H1 (cell line): ENCODE measurements at regions not wholly inside any gene's neighbourhood (a gene's known extent, or its start where the extent isn't known, plus 50 kb on each side); places are given as distances from the start of the nearest gene placed in this dataset.

Experiments
- CTCF ChIA-PET: fragments of 300-600 bp; sonication (Branson Sonifier 250); formaldehyde crosslinking; loops from one replicate; lab custom pipeline; 2021; ENCODE audit not compliant: partially characterized antibody; lab: Charles Lee
- POLR2A ChIA-PET: fragments of 300-600 bp; sonication (Branson Sonifier 250); formaldehyde crosslinking; loops from one replicate; lab custom pipeline; 2021; ENCODE audit warnings: inconsistent platforms; ENCODE audit not compliant: partially characterized antibody; lab: Charles Lee
- DNase-seq, 2 experiments: peaks; one replicate each; pipeline versions ENCODE4 v3.0.0 to v3.0.0-alpha.2; 2010 to 2022; ENCODE audit warnings: low spot score in 2 of 2, low read depth in 1 of 2, mixed read lengths in 1 of 2
- FAIRE-seq: peaks from 2 replicates; lab custom pipeline; 2011; peaks lifted over from hg19 to GRCh38; lab: Jason Lieb, UNC
- H2AFZ ChIP-seq: 2 replicates; pipeline ENCODE4 v1.8.1; 2012; ENCODE audit warnings: low read length, inconsistent platforms
- H2AK5ac ChIP-seq: 2 replicates; pipeline ENCODE4 v1.6.1; 2013; ENCODE audit warnings: low read depth, low read length
- H2BK120ac ChIP-seq: replicated peaks from 2 replicates; pipeline ENCODE3; 2013; ENCODE audit warnings: low read depth, low read length, inconsistent platforms
- H2BK12ac ChIP-seq: 2 replicates; pipeline ENCODE4 v1.6.1; 2013; ENCODE audit warnings: low read depth, low read length
- H2BK15ac ChIP-seq: 2 replicates; pipeline ENCODE4 v1.6.1; 2013; ENCODE audit warnings: low read length
- H2BK20ac ChIP-seq: 2 replicates; pipeline ENCODE4 v1.6.1; 2013; ENCODE audit warnings: low read length
- H2BK5ac ChIP-seq: 2 replicates; pipeline ENCODE4 v1.6.1; 2013; ENCODE audit warnings: low read depth, low read length
- H3K14ac ChIP-seq: 2 replicates; pipeline ENCODE4 v1.6.1; 2013; ENCODE audit warnings: inconsistent platforms; ENCODE audit not compliant: insufficient read length
- H3K18ac ChIP-seq: 2 replicates; pipeline ENCODE4 v1.6.1; 2013; ENCODE audit warnings: low read length; ENCODE audit errors: extremely low read depth
- H3K23ac ChIP-seq: 2 replicates; pipeline ENCODE4 v1.6.1; 2013; ENCODE audit warnings: inconsistent platforms; ENCODE audit not compliant: insufficient read length
- H3K23me2 ChIP-seq: 2 replicates; pipeline ENCODE4 v1.6.1; 2013; ENCODE audit warnings: low read depth, low read length
- H3K27ac ChIP-seq: 2 replicates; pipeline ENCODE4 v1.6.1; 2011; ENCODE audit warnings: low read depth, low read length, inconsistent platforms
- H3K27me3 ChIP-seq, 4 experiments: replicated peaks in 1 of 4; 1 replicate in 1 of 4; 2 replicates in 3 of 4; pipeline versions ENCODE4 v1.6.1 to v1.8.1; 2011 to 2013; ENCODE audit warnings: low read length in 3 of 4, mild to moderate bottlenecking in 3 of 4, inconsistent platforms in 2 of 4, mixed read lengths in 2 of 4, moderate library complexity in 1 of 4; ENCODE audit not compliant: control insufficient read depth in 3 of 4, insufficient read depth in 3 of 4; ENCODE audit errors: extremely low read depth in 1 of 4
- H3K36me3 ChIP-seq, 4 experiments: 2 replicates each; pipeline versions ENCODE4 v1.6.1 to v1.8.1; 2011 to 2013; ENCODE audit warnings: mild to moderate bottlenecking in 4 of 4, low read length in 3 of 4, moderate library complexity in 2 of 4, control low read depth in 1 of 4, inconsistent platforms in 1 of 4; ENCODE audit not compliant: insufficient read depth in 4 of 4, control insufficient read depth in 2 of 4
- H3K4ac ChIP-seq: replicated peaks from 2 replicates; pipeline ENCODE3; 2013; ENCODE audit warnings: low read length, low read depth, mixed read lengths, inconsistent platforms; ENCODE audit not compliant: insufficient read length
- H3K4me1 ChIP-seq, 4 experiments: replicated peaks in 1 of 4; 1 replicate in 1 of 4; 2 replicates in 3 of 4; pipeline versions ENCODE4 v1.6.1 to v1.8.1; 2011 to 2013; ENCODE audit warnings: low read length in 3 of 4, inconsistent platforms in 2 of 4, mixed read lengths in 1 of 4; ENCODE audit not compliant: insufficient read depth in 4 of 4, control insufficient read depth in 3 of 4
- H3K4me2 ChIP-seq, 2 experiments: 2 replicates each; pipeline versions ENCODE4 v1.6.1 to v1.8.1; 2011 to 2013; ENCODE audit warnings: low read depth in 2 of 2, low read length in 2 of 2, control low read depth in 1 of 2, inconsistent platforms in 1 of 2, mild to moderate bottlenecking in 1 of 2; ENCODE audit not compliant: insufficient read depth in 1 of 2
- H3K4me3 ChIP-seq, 4 experiments: fragments of 200-600, 300-600 bp in 1 of 4; sonication (generic), shearing (Covaris generic), sonication (Bioruptor Twin) in 1 of 4; 2 replicates each; pipeline versions ENCODE4 v1.5.1 to v1.8.1; 2011 to 2016; ENCODE audit warnings: low read length in 4 of 4, low read depth in 3 of 4, control low read depth in 2 of 4, inconsistent platforms in 2 of 4, mild to moderate bottlenecking in 2 of 4, mixed read lengths in 1 of 4, moderate library complexity in 1 of 4; ENCODE audit not compliant: insufficient read depth in 2 of 4; ENCODE audit errors: extremely low read depth in 1 of 4
- H3K56ac ChIP-seq: replicated peaks from 2 replicates; pipeline ENCODE3; 2013; ENCODE audit warnings: low read depth, mild to moderate bottlenecking, mixed read lengths, low read length, inconsistent platforms; ENCODE audit not compliant: insufficient read length
- H3K79me1 ChIP-seq: 2 replicates; pipeline ENCODE4 v1.6.1; 2013; ENCODE audit warnings: low read depth, low read length, control low read depth
- H3K79me2 ChIP-seq, 2 experiments: 2 replicates each; pipeline versions ENCODE4 v1.6.1 to v1.8.1; 2012 to 2013; ENCODE audit warnings: low read length in 2 of 2, mild to moderate bottlenecking in 2 of 2, inconsistent platforms in 1 of 2; ENCODE audit not compliant: insufficient read depth in 2 of 2, control insufficient read depth in 1 of 2
- H3K9ac ChIP-seq, 4 experiments: replicated peaks in 1 of 4; 1 replicate in 1 of 4; 2 replicates in 3 of 4; pipeline versions ENCODE4 v1.6.1 to v1.8.1; 2011 to 2013; ENCODE audit warnings: low read depth in 3 of 4, low read length in 3 of 4, control low read depth in 2 of 4, mild to moderate bottlenecking in 2 of 4, moderate library complexity in 2 of 4, inconsistent platforms in 1 of 4; ENCODE audit errors: extremely low read depth in 1 of 4
- H3K9me3 ChIP-seq, 2 experiments: 2 replicates each; pipeline versions ENCODE4 v1.6.1 to v1.8.1; 2012 to 2013; ENCODE audit warnings: mild to moderate bottlenecking in 2 of 2, moderate library complexity in 2 of 2, control low read depth in 1 of 2, inconsistent platforms in 1 of 2, low read depth in 1 of 2, low read length in 1 of 2, mixed read lengths in 1 of 2; ENCODE audit not compliant: insufficient read depth in 2 of 2
- H4K20me1 ChIP-seq, 2 experiments: replicated peaks in 1 of 2; 2 replicates each; pipeline versions ENCODE3 to v1.8.1; 2011 to 2013; ENCODE audit warnings: inconsistent platforms in 2 of 2, low read length in 2 of 2, mild to moderate bottlenecking in 1 of 2; ENCODE audit not compliant: insufficient read depth in 2 of 2, control insufficient read depth in 1 of 2
- H4K5ac ChIP-seq: 2 replicates; pipeline ENCODE4 v1.6.1; 2013; ENCODE audit warnings: low read length, low read depth, mixed read lengths, inconsistent platforms; ENCODE audit not compliant: insufficient read length
- H4K8ac ChIP-seq: 2 replicates; pipeline ENCODE4 v1.8.0; 2013; ENCODE audit warnings: mild to moderate bottlenecking, moderate library complexity, low read length, inconsistent platforms; ENCODE audit not compliant: insufficient read depth; ENCODE audit errors: extremely low read depth
- H4K91ac ChIP-seq: replicated peaks from 2 replicates; pipeline ENCODE3; 2013; ENCODE audit warnings: low read length, mixed read lengths, inconsistent platforms; ENCODE audit not compliant: insufficient read length
- EP300 ChIP-seq, 2 experiments: IDR thresholded peaks; 1 replicate in 1 of 2; 2 replicates in 1 of 2; pipeline ENCODE4 v1.6.1; 2011 to 2012; ENCODE audit warnings: low read depth in 2 of 2, low read length in 2 of 2, mild to moderate bottlenecking in 2 of 2, borderline replicate concordance in 1 of 2, inconsistent platforms in 1 of 2, moderate library complexity in 1 of 2
- FOSL1 ChIP-seq: IDR thresholded peaks from 2 replicates; pipeline ENCODE4 v1.6.1; 2011; ENCODE audit warnings: mild to moderate bottlenecking, low read depth, low read length, moderate library complexity; ENCODE audit not compliant: insufficient read depth
- RAD21 ChIP-seq, 2 experiments: IDR thresholded peaks in 1 of 2; conservative IDR thresholded peaks in 1 of 2; 2 replicates each; pipeline ENCODE4 v1.6.1; 2011; ENCODE audit warnings: low read depth in 2 of 2, low read length in 2 of 2, improper control_type of control experiment in 1 of 2, inconsistent platforms in 1 of 2, mild to moderate bottlenecking in 1 of 2, moderate library complexity in 1 of 2
- WGBS, 2 experiments: shearing (Covaris generic) in 1 of 2; methylation state at CpG; one replicate each; pipeline versions ENCODE4 v1.1.6 to v1.1.7; 2013 to 2015; ENCODE audit warnings: low lambda C conversion rate in 2 of 2, mixed read lengths in 2 of 2, inconsistent platforms in 1 of 2, low coverage in 1 of 2, missing lambda C conversion rate in 1 of 2; ENCODE audit not compliant: insufficient replicate concordance in 2 of 2, insufficient coverage in 1 of 2, insufficient read length in 1 of 2; ENCODE audit errors: extremely low coverage in 1 of 2, missing lambda C conversion rate in 1 of 2; 5-methylcytosine and 5-hydroxymethylcytosine counted together
- TF ChIP-seq, protein P1 (sequence below), 3 experiments: IDR thresholded peaks; 1 replicate in 2 of 3; 2 replicates in 1 of 3; pipeline versions ENCODE4 v1.5.1 to v1.6.1; 2011; ENCODE audit warnings: low read length in 3 of 3, mild to moderate bottlenecking in 3 of 3, inconsistent platforms in 2 of 3, low read depth in 1 of 3, moderate library complexity in 1 of 3; ENCODE audit not compliant: insufficient read depth in 1 of 3; ENCODE audit errors: control extremely low read depth in 1 of 3
- TF ChIP-seq, protein P2 (sequence below): IDR thresholded peaks from 2 replicates; pipeline ENCODE4 v1.6.1; 2012; ENCODE audit warnings: inconsistent platforms

DNA sequence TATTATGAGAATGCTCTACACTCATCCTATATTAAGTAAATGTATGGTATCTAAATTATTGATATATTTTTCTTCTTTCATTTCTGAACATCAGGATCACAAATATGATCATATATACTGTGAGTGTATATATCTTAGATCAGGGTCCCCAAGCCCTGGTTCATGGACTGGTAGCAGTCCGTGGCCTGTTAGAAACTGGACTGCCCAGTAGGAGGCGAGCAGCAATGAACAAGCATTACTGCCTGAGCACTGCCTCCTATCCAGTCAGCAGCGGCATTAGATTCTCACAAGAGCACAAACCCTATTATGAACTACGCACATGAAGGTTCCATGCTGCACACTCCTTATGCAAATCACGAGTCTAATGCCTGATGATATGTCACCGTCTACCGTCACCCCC, 1247.1 kb upstream of the NXPH2 start:
- no peak overlapping the region for H2AFZ ChIP-seq
- no peaks in the 10 kb centered on the region for H3K36me3 ChIP-seq
- H3K56ac ChIP-seq, result no peak overlapping the region
- H3K4me1 ChIP-seq, result no peaks in the 10 kb centered on the region
- no peak overlapping the region for H3K4ac ChIP-seq
- H2BK20ac ChIP-seq, result no peak overlapping the region
- H4K8ac ChIP-seq, result no peak overlapping the region
- H3K4me3 ChIP-seq, result no peak overlapping the region
- H4K20me1 ChIP-seq, result no peaks in the 10 kb centered on the region
- H4K91ac ChIP-seq, result no peak overlapping the region
- no peak overlapping the region for H3K27ac ChIP-seq
- CTCF ChIA-PET, result interaction anchor here (0.9 kb wide), 1 partner anchor 12 kb away, joined by 3 read pairs; no protein-coding TSS in a partner anchor
- H4K5ac ChIP-seq, result no peak overlapping the region
- TF ChIP-seq, protein P1, sequence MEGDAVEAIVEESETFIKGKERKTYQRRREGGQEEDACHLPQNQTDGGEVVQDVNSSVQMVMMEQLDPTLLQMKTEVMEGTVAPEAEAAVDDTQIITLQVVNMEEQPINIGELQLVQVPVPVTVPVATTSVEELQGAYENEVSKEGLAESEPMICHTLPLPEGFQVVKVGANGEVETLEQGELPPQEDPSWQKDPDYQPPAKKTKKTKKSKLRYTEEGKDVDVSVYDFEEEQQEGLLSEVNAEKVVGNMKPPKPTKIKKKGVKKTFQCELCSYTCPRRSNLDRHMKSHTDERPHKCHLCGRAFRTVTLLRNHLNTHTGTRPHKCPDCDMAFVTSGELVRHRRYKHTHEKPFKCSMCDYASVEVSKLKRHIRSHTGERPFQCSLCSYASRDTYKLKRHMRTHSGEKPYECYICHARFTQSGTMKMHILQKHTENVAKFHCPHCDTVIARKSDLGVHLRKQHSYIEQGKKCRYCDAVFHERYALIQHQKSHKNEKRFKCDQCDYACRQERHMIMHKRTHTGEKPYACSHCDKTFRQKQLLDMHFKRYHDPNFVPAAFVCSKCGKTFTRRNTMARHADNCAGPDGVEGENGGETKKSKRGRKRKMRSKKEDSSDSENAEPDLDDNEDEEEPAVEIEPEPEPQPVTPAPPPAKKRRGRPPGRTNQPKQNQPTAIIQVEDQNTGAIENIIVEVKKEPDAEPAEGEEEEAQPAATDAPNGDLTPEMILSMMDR (IDR thresholded peaks at IDR 0.05; ENCODE audit: control extremely low read depth in 1 of 3, insufficient read depth in 1 of 3, low read depth in 1 of 3, low read length in 3 of 3), result peak; percentile 28 to 44 (median 39); a peak in 3 of 4 replicates
- peak; percentile 20 to 42; a peak in 3 of 4 replicates for TF ChIP-seq RAD21 (IDR thresholded peaks at IDR 0.05 in 1 of 2, conservative IDR thresholded peaks at IDR 0.05 in 1 of 2; ENCODE audit: low read depth in 2 of 2, low read length in 2 of 2)
- TF ChIP-seq EP300 (IDR thresholded peaks at IDR 0.05; ENCODE audit: borderline replicate concordance in 1 of 2, low read depth in 2 of 2, low read length in 2 of 2), result no peak
- TF ChIP-seq, protein P2, sequence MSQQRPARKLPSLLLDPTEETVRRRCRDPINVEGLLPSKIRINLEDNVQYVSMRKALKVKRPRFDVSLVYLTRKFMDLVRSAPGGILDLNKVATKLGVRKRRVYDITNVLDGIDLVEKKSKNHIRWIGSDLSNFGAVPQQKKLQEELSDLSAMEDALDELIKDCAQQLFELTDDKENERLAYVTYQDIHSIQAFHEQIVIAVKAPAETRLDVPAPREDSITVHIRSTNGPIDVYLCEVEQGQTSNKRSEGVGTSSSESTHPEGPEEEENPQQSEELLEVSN, result no peak
- TF ChIP-seq FOSL1, result no peak
- H3K79me2 ChIP-seq, result no peaks in the 10 kb centered on the region
- no peak overlapping the region for H3K23ac ChIP-seq
- no peaks in the 10 kb centered on the region for H3K23me2 ChIP-seq
- no peak overlapping the region for H2BK120ac ChIP-seq
- FAIRE-seq (no peak), DNase-seq (no peak)
- H3K79me1 ChIP-seq, result no peaks in the 10 kb centered on the region
- H2BK12ac ChIP-seq, result no peak overlapping the region
- POLR2A ChIA-PET, result no interaction called here
- H3K9me3 ChIP-seq, result no peaks in the 10 kb centered on the region
- no peak overlapping the region for H2BK5ac ChIP-seq
- H3K18ac ChIP-seq, result no peak overlapping the region
- H2AK5ac ChIP-seq, result no peak overlapping the region
- H2BK15ac ChIP-seq, result no peak overlapping the region
- H3K9ac ChIP-seq, result no peak overlapping the region
- WGBS, 2 experiments, result 95% methylated on average over 7 of the region's 7 CpGs; no CpG with 5 or more reads in 1 of the 2 experiments
- H3K14ac ChIP-seq, result no peak overlapping the region
- H3K4me2 ChIP-seq, result no peak overlapping the region
- H3K27me3 ChIP-seq, result no peaks in the 10 kb centered on the region
